ENCODE measurements at regions not wholly inside any gene's neighbourhood (a gene's known extent, or its start where the extent isn't known, plus 50 kb on each side); places are given as distances from the start of the nearest gene placed in this dataset.
"Not testable (repeated sequence)": the region's sequence is repeated elsewhere in the genome, so short reads cannot be mapped to it uniquely, and the experiment has no call there.

DNA sequence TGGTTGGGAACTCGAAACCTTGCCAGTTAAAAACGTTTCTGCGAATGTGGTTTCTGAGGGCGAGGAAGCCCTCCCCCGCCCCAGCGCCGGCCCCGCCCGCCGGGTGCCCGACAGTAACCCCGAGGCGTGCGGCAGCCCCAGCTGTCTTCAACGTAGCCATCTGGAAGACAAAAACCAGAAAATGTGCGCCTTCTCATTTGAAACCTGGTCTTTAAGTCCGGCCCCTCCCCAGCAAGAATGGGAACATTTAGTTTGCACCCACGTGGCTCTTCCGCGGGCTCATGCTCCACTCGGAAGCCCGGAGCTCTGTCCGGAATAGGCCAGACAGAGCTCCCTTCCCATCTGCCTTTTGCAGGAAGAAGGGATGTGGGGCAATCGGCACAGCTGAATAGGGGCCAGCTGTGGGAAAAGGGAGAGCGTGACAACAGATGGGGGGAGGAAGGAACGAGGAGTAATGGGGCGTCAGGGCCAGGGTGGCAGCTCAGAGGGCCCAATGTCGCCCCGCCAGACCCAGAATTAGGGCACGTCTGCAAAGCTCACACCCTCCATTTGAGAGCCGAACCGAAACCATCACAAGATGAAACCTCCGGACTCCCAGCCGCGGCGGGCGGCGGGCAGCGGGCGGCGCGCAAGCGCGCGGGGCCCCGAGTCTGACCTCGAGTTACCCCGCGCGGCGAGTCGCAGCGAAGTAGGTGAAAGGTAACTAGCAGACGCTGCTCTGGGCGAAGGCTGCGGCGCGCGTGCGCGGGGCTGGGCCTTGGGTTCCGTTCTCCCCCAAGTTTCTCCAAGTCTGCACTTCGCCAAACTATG, 63.4 kb upstream of the ABCA1 start:
- peaks cover 4% of the 10 kb centered on the region for H3K27me3 Mint-ChIP-seq
- peak overlapping the region; percentile 93 for H3K4me3 Mint-ChIP-seq
- H3K27ac Mint-ChIP-seq = peak overlapping the region; percentile 95

GRCh38 chr9:104992659-104993058, 64.7 kb upstream of the ABCA1 start:
- H3K4me1 Mint-ChIP-seq (ENCODE audit: unreplicated experiment) = peaks cover 34% of the 10 kb centered on the region

More for the DNA sequence above, 63.4 kb upstream of the ABCA1 start:
- DNase-seq (ENCODE audit: extremely low spot score, unreplicated experiment) = peak; percentile 88
- TF ChIP-seq CTCF (conservative IDR thresholded peaks at IDR 0.05) = no peak
- no peaks in the 10 kb centered on the region for H3K9me3 Mint-ChIP-seq
- no peaks in the 10 kb centered on the region for H3K36me3 Mint-ChIP-seq
- H3K4me1 Mint-ChIP-seq (ENCODE audit: unreplicated experiment) = peaks cover 33% of the 10 kb centered on the region

DNA sequence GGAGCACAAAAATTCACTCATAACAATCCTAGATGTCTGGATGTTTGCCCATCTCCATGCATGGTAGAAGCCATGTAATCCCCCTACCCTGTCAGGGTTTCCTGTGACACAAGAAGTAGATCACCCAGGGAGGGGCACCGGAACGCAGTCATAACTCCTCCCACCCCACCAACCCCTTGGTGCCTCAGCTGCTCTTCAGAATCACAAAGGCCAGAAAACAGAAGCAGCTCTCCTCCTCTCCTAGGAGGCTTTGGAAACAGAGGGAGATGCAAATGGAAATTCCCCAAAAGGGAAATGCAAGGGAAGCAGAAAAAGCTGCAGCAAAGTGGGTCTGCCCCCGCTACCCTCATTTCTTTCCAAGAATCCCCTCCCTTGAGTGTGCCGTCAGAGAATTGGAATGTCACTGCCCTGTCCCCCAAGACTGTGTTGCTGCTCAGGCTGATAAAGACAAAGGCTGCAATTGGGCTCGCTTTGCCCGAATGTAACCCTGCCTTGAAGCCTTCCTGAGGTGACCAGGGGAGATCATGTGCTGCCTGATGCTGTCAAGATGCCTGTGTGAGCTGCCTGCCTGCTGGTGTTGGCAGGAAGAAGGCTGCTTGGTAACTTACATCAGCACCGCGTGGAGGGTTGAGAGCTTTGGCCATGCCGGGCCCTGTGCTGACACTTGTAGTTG, 65.5 kb upstream of the ABCA1 start:
- peak overlapping the region; percentile 93 for H3K4me3 Mint-ChIP-seq
- TF ChIP-seq CTCF (conservative IDR thresholded peaks at IDR 0.05) = no peak
- H3K27me3 Mint-ChIP-seq = peaks cover 4% of the 10 kb centered on the region
- peaks cover 40% of the 10 kb centered on the region for H3K4me1 Mint-ChIP-seq (ENCODE audit: unreplicated experiment)
- no peaks in the 10 kb centered on the region for H3K36me3 Mint-ChIP-seq
- peak overlapping the region; percentile 95 for H3K27ac Mint-ChIP-seq
- H3K9me3 Mint-ChIP-seq = no peaks in the 10 kb centered on the region
- no peak for DNase-seq (ENCODE audit: extremely low spot score, unreplicated experiment)

More at GRCh38 chr9:104992659-104993058, 64.7 kb upstream of the ABCA1 start:
- TF ChIP-seq CTCF (conservative IDR thresholded peaks at IDR 0.05) = no peak
- DNase-seq (ENCODE audit: extremely low spot score, unreplicated experiment) = no peak
- no peaks in the 10 kb centered on the region for H3K9me3 Mint-ChIP-seq
- peak overlapping the region; percentile 95 for H3K27ac Mint-ChIP-seq
- peak overlapping the region; percentile 93 for H3K4me3 Mint-ChIP-seq
- no peaks in the 10 kb centered on the region for H3K36me3 Mint-ChIP-seq
- peaks cover 4% of the 10 kb centered on the region for H3K27me3 Mint-ChIP-seq

DNA sequence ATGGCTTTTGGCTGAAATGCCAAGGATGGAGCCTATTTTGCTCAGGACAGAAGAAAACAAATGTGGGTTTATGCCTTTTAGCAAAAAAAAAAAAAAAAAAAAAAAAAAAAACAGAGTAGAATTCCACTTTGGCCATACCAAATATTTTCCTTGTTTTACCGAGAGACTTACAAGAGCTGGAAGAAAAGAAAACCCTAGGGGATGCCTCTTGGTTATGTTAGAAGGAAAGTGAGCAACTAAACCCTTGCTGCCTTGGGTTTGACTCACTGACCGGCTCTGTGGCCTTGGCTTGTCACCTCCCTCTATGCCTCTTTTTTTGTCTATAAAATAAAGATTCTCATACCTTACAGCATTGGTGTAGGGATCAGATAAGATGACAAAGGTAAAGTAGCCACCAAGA, 69.6 kb upstream of the ABCA1 start:
- Mint-ChIP-seq H3K4me3 (no peak overlapping the region), H3K36me3 (no peaks in the 10 kb centered on the region), H3K27me3 (peaks cover 4% of the 10 kb centered on the region), H3K27ac (no peak overlapping the region), H3K9me3 (no peaks in the 10 kb centered on the region), H3K4me1 (ENCODE audit: unreplicated experiment) (peaks cover 28% of the 10 kb centered on the region)
- DNase-seq (ENCODE audit: extremely low spot score, unreplicated experiment) = no peak
- TF ChIP-seq CTCF (conservative IDR thresholded peaks at IDR 0.05) = no peak

GRCh38 chr9:104999136-104999535, 71.2 kb upstream of the ABCA1 start:
- Mint-ChIP-seq H3K27ac (no peak overlapping the region), H3K36me3 (no peaks in the 10 kb centered on the region), H3K9me3 (no peaks in the 10 kb centered on the region), H3K4me1 (ENCODE audit: unreplicated experiment) (peaks cover 12% of the 10 kb centered on the region), H3K4me3 (no peak overlapping the region), H3K27me3 (no peaks in the 10 kb centered on the region)
- no peak for DNase-seq (ENCODE audit: extremely low spot score, unreplicated experiment)
- TF ChIP-seq CTCF (conservative IDR thresholded peaks at IDR 0.05) = no peak

- H3K4me3 Mint-ChIP-seq; DNase-seq (ENCODE audit: extremely low spot score, unreplicated experiment); H3K27ac Mint-ChIP-seq; H3K9me3 Mint-ChIP-seq; H3K27me3 Mint-ChIP-seq; H3K36me3 Mint-ChIP-seq: not testable (repeated sequence)
- H3K4me1 Mint-ChIP-seq (ENCODE audit: unreplicated experiment) = peaks cover 11% of the 10 kb centered on the region
These were observed 72.6 kb upstream of the ABCA1 start for GRCh38 chr9:105000529-105000928.
